Fibroblast of lung (primary cell): ENCODE measurements at regions not wholly inside any gene's neighbourhood (a gene's known extent, or its start where the extent isn't known, plus 50 kb on each side); places are given as distances from the start of the nearest gene placed in this dataset.

Source experiments
- EZH2 ChIP-seq: IDR thresholded peaks from 2 replicates; pipeline ENCODE4 v1.5.1; 2012; ENCODE audit warnings: low read length, control low read depth, mild to moderate bottlenecking; ENCODE audit errors: missing control alignments
- TF ChIP-seq, protein P1 (sequence below), 2 donors: IDR thresholded peaks in 1 of 2; conservative IDR thresholded peaks in 1 of 2; 1 replicate in 1 of 2; 2 replicates in 1 of 2; pipeline ENCODE4 v1.5.1; 2011 to 2012; ENCODE audit warnings: low read length in 2 of 2, control low read depth in 1 of 2, inconsistent platforms in 1 of 2, low read depth in 1 of 2, mild to moderate bottlenecking in 1 of 2

DNA sequence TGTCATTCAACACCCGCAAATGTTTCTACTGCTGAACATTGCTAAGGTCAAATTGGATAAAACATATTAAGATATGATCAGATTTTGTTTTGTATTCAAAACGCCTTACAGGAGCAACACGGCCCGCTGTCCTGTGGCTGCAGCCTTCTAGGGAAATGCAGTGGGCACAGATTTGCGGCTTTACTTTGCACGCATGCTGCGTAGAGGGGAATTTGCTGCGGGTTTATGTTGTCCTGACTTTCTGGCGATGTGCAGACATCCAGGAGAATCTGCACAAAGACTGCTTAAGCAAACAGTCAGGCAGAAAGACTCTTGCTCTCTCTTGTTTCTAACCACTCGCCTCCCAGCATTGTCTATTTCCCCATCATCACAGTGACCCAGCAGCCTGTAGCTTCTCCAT is 88.3 kb downstream of the LRRC30 start:
- TF ChIP-seq, protein P1, sequence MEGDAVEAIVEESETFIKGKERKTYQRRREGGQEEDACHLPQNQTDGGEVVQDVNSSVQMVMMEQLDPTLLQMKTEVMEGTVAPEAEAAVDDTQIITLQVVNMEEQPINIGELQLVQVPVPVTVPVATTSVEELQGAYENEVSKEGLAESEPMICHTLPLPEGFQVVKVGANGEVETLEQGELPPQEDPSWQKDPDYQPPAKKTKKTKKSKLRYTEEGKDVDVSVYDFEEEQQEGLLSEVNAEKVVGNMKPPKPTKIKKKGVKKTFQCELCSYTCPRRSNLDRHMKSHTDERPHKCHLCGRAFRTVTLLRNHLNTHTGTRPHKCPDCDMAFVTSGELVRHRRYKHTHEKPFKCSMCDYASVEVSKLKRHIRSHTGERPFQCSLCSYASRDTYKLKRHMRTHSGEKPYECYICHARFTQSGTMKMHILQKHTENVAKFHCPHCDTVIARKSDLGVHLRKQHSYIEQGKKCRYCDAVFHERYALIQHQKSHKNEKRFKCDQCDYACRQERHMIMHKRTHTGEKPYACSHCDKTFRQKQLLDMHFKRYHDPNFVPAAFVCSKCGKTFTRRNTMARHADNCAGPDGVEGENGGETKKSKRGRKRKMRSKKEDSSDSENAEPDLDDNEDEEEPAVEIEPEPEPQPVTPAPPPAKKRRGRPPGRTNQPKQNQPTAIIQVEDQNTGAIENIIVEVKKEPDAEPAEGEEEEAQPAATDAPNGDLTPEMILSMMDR (conservative IDR thresholded peaks at IDR 0.05 in 1 of 2, IDR thresholded peaks at IDR 0.05 in 1 of 2; ENCODE audit: low read depth in 1 of 2, low read length in 2 of 2) = no peak
- TF ChIP-seq EZH2 = no peak
